MG63 (cell line): ENCODE measurements at regions not wholly inside any gene's neighbourhood (a gene's known extent, or its start where the extent isn't known, plus 50 kb on each side); places are given as distances from the start of the nearest gene placed in this dataset.
"Not testable (repeated sequence)": the region's sequence is repeated elsewhere in the genome, so short reads cannot be mapped to it uniquely, and the experiment has no call there.

ENCODE experiments used
- DNase-seq: peaks from one replicate; pipeline ENCODE4 v3.0.0-alpha.2; 2020
- H3K27me3 ChIP-seq: fragments of 250-450 bp; sonication (Bioruptor Pico); 2 replicates; pipeline ENCODE4 v1.5.1; 2020; ENCODE audit warnings: mild to moderate bottlenecking, moderate library complexity
- H3K36me3 ChIP-seq: fragments of 250-450 bp; sonication (Bioruptor Pico); 2 replicates; pipeline ENCODE4 v1.5.1; 2020; ENCODE audit warnings: mild to moderate bottlenecking, moderate library complexity
- H3K4me3 ChIP-seq: fragments of 250-450 bp; sonication (Bioruptor Pico); 2 replicates; pipeline ENCODE4 v1.5.1; 2020; ENCODE audit warnings: mild to moderate bottlenecking, moderate library complexity
- H3K9me3 ChIP-seq: fragments of 250-450 bp; sonication (Bioruptor Pico); 2 replicates; pipeline ENCODE4 v1.5.1; 2020; ENCODE audit warnings: mild to moderate bottlenecking, moderate library complexity

DNA sequence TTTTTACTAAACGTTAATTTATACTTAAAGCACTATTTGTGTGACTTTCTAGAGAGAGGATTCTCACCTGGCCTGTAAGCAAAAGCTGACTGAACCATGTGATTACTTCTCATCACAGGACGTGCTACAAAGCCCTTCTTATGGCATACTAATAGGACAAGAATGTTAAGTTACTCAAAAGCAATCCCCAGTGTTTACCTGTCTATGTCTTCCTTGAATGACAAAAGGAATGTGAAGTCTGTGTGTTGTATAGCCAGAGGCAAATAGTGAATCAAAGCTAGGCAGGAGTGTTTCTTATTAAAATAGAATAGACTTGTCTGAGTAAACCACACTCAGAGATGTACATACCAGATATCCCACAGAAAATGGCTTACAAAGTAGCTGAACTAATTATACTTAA, 1465.5 kb downstream of the SUCLG1 start:
- H3K4me3 ChIP-seq = no peak overlapping the region
- H3K36me3 ChIP-seq = no peaks in the 10 kb centered on the region
- DNase-seq = no peak
- H3K27me3 ChIP-seq = no peaks in the 10 kb centered on the region
- no peaks in the 10 kb centered on the region for H3K9me3 ChIP-seq

DNA sequence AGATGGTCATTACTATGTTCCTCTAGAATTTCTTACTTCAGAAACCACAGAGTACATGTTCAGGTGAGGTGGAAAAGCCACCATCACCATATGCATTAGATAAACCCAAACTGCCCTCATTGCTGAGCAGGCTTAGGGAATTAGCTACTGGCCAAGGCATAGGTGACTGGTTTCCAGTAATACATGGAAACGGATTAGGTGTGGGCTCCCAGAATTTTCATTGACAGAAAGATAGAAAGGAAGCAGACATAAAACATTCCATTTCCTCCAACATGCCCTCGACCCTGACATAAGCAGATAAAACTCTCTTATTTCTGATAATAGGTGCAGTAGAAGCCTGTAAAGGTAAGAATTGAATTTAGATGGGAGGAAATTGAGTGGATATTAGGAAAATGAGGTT, 1466.1 kb downstream of the SUCLG1 start:
- Histone ChIP-seq H3K9me3 (no peaks in the 10 kb centered on the region), H3K27me3 (no peaks in the 10 kb centered on the region), H3K4me3 (no peak overlapping the region), H3K36me3 (no peaks in the 10 kb centered on the region)
- DNase-seq = no peak

GRCh38 chr2:82987706-82988105, 1471.4 kb downstream of the SUCLG1 start:
- not testable (repeated sequence) for H3K9me3 ChIP-seq, H3K27me3 ChIP-seq, H3K4me3 ChIP-seq

DNA sequence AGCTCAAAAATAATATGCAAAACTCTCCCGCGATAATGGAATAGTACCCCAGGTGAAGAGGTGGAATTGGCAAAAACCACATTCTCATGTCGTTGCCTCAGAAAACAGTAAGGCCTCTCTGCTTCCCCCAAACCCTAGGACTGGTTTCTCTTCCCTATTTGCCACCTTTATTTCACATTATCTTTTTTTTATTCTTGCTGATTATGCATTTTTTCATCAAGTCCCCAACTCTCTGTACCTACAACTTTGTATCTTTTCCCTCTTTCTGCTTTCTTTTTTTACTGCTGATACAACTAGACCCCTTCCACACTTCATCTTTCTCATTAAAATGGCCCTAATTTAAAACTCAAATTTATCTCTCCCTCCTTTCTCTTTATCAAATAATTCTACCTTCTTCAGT, 1472.2 kb downstream of the SUCLG1 start:
- no peak for DNase-seq
- H3K4me3 ChIP-seq = no peak overlapping the region
- H3K9me3 ChIP-seq = no peaks in the 10 kb centered on the region
- no peaks in the 10 kb centered on the region for H3K27me3 ChIP-seq
- H3K36me3 ChIP-seq = no peaks in the 10 kb centered on the region

More at GRCh38 chr2:82987706-82988105, 1471.4 kb downstream of the SUCLG1 start:
- not testable (repeated sequence) for DNase-seq, H3K36me3 ChIP-seq

- Histone ChIP-seq H3K9me3 (no peaks in the 10 kb centered on the region), H3K36me3 (no peaks in the 10 kb centered on the region), H3K4me3 (no peak overlapping the region), H3K27me3 (no peaks in the 10 kb centered on the region)
- DNase-seq = no peak
Observed at GRCh38 chr2:82985572-82986197, 1473.4 kb downstream of the SUCLG1 start.

GRCh38 chr2:82968358-82968757, 1490.7 kb downstream of the SUCLG1 start:
- DNase-seq = no peak
- H3K4me3 ChIP-seq = no peak overlapping the region

GRCh38 chr2:82964341-82964740, 1494.7 kb downstream of the SUCLG1 start:
- no peaks in the 10 kb centered on the region for H3K27me3 ChIP-seq
- no peak for DNase-seq

More at GRCh38 chr2:82968358-82968757, 1490.7 kb downstream of the SUCLG1 start:
- Histone ChIP-seq H3K27me3 (no peaks in the 10 kb centered on the region), H3K36me3 (no peaks in the 10 kb centered on the region), H3K9me3 (no peaks in the 10 kb centered on the region)

GRCh38 chr2:82959727-82960126, 1499.4 kb downstream of the SUCLG1 start:
- no peaks in the 10 kb centered on the region for H3K36me3 ChIP-seq
- DNase-seq = no peak
- no peaks in the 10 kb centered on the region for H3K9me3 ChIP-seq
- H3K27me3 ChIP-seq = no peaks in the 10 kb centered on the region
- H3K4me3 ChIP-seq = no peak overlapping the region

More at GRCh38 chr2:82964341-82964740, 1494.7 kb downstream of the SUCLG1 start:
- no peak overlapping the region for H3K4me3 ChIP-seq
- no peaks in the 10 kb centered on the region for H3K9me3 ChIP-seq
- H3K36me3 ChIP-seq = no peaks in the 10 kb centered on the region

GRCh38 chr2:82954868-82955267, 1504.2 kb downstream of the SUCLG1 start:
- Histone ChIP-seq H3K27me3 (no peaks in the 10 kb centered on the region), H3K36me3 (no peaks in the 10 kb centered on the region), H3K9me3 (no peaks in the 10 kb centered on the region), H3K4me3 (no peak overlapping the region)
- no peak for DNase-seq

GRCh38 chr2:82939211-82939610, 1519.9 kb downstream of the SUCLG1 start:
- no peak for DNase-seq
- H3K9me3 ChIP-seq = no peaks in the 10 kb centered on the region
- no peaks in the 10 kb centered on the region for H3K36me3 ChIP-seq
- H3K4me3 ChIP-seq = no peak overlapping the region
- H3K27me3 ChIP-seq = no peaks in the 10 kb centered on the region

DNA sequence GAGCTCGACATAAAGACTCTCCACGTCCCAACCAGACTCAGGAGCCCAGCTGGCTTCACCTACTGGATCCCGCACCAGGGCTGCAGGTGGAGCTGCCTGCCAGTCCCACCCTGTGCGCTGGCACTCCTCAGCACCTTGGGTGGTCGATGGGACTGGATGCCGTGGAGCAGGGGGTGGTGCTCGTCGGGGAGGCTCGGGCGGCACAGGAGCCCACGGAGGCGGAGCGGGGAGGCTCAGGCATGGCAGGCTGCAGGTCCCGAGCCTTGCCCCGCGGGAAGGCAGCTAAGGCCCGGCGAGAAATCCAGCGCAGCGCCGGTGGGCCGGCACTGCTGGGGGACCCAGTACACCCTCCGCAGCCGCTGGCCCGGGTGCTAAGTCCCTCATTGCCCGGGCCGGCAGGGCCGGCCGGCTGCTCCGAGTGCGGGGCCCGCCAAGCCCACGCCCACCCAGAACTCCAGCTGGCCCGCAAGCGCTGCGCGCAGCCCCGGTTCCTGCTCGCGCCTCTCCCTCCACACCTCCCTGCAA, 1520.7 kb downstream of the SUCLG1 start:
- not testable (repeated sequence) for DNase-seq, H3K27me3 ChIP-seq, H3K36me3 ChIP-seq

DNA sequence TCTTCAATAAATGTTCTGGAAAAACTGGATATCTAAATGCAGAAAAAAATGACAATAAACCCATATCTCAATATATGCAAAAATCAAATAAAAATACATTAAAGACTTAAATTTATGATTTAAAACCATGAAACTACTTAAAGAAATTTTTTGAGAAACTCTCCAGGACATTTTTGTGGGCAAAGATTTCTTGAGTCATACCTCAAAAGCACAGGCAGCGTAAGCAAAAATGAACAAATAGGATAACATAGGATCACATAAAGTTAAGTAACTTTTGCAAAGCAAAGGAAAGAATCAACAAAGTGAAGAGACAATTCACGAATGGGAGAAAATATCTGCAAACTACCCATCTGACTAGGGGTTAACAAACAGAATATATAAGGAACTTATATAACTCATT, 1545.5 kb downstream of the SUCLG1 start:
- no peak overlapping the region for H3K4me3 ChIP-seq
- H3K36me3 ChIP-seq = no peaks in the 10 kb centered on the region
- no peaks in the 10 kb centered on the region for H3K9me3 ChIP-seq
- no peaks in the 10 kb centered on the region for H3K27me3 ChIP-seq
- no peak for DNase-seq

More for the DNA sequence above, 1520.7 kb downstream of the SUCLG1 start:
- not testable (repeated sequence) for H3K9me3 ChIP-seq, H3K4me3 ChIP-seq

DNA sequence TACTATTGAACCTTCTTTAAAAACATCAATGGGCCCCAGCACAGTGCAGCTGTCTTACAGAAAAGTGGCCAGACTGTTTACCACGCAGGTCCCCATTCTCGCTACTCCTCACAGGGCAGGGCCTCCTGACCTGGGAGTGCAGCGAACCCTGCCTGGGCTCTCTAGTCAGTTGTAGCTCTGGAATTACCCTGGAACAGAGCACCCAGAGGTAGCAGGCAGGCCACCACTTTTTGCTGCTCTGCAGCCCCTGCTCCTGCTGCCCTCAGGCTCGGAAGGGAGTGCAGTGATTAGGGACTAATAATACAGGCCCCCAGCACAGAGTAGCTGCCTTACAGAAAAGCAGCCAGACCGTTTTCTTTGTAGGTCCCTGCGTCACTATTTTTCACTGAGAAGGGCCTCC, 1563.0 kb downstream of the SUCLG1 start:
- no peak for DNase-seq
- H3K9me3 ChIP-seq = no peaks in the 10 kb centered on the region
- no peaks in the 10 kb centered on the region for H3K36me3 ChIP-seq
- no peaks in the 10 kb centered on the region for H3K27me3 ChIP-seq
- no peak overlapping the region for H3K4me3 ChIP-seq

GRCh38 chr2:82893190-82893589, 1565.9 kb downstream of the SUCLG1 start:
- H3K27me3 ChIP-seq = no peaks in the 10 kb centered on the region
- H3K9me3 ChIP-seq = no peaks in the 10 kb centered on the region
- no peak overlapping the region for H3K4me3 ChIP-seq
- H3K36me3 ChIP-seq = no peaks in the 10 kb centered on the region
- DNase-seq = no peak

DNA sequence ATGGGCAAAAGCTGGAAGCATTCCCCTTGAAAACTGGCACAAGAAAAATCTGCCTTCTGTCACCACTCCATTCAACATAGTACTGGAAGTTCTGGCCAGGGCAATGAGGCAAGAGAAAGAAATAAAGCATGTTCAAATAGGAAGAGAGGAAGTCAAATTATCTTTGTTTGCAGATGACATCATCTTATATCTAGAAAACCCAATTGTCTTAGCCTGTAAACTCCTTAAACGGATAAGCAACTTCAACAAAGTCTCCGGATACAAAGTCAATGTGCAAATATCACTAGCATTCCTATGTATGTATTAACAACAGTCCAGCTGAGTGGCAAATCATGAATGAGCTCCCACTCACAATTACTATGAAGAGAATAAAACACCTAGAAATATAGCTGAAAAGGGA, 1579.3 kb downstream of the SUCLG1 start:
- H3K36me3 ChIP-seq = no peaks in the 10 kb centered on the region
- no peaks in the 10 kb centered on the region for H3K27me3 ChIP-seq
- H3K4me3 ChIP-seq = no peak overlapping the region
- no peak for DNase-seq
- H3K9me3 ChIP-seq = no peaks in the 10 kb centered on the region

DNA sequence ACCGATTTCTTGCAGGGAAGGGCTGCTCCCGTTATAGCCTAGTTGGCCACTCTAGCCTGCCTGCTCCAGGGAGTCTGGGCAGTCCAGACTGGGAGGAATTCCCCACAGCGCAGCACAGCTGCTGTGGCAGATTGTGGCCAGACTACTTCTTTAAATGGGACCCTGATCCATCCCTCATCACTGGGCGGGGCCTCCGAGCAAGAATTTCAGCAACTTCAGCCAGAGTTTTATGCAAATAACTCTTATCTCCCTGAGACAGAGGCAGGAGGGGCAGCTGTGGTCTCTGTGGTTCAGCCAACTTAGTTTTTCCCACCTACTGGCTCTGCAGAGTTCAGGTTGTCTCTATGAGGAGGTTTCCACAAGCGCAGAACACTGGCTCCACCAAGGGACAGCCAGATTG, 1583.2 kb downstream of the SUCLG1 start:
- H3K36me3 ChIP-seq = no peaks in the 10 kb centered on the region
- H3K4me3 ChIP-seq = no peak overlapping the region
- DNase-seq = no peak
- H3K27me3 ChIP-seq = no peaks in the 10 kb centered on the region
- no peaks in the 10 kb centered on the region for H3K9me3 ChIP-seq

DNA sequence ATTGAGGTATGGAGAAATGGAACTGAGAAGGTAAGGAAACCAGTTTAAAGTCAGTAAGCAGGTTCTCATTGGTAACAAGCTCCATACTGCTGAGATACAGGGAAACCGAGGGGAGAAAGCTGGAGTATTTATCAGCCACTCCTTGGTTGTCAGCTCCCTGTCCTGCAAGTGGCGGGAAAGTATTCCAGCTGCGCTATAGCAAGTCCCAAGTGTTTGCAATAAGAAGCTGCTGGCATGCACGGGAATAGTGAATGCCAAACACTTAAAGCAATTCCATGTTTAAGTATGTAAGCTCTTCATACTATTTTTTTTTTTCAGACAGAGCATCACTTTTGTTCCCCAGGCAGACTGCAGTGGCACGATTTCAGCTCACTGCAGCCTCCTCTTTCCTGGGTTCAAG, 1601.1 kb downstream of the SUCLG1 start:
- H3K27me3 ChIP-seq = no peaks in the 10 kb centered on the region
- H3K36me3 ChIP-seq = no peaks in the 10 kb centered on the region
- H3K9me3 ChIP-seq = no peaks in the 10 kb centered on the region
- no peak overlapping the region for H3K4me3 ChIP-seq
- no peak for DNase-seq

DNA sequence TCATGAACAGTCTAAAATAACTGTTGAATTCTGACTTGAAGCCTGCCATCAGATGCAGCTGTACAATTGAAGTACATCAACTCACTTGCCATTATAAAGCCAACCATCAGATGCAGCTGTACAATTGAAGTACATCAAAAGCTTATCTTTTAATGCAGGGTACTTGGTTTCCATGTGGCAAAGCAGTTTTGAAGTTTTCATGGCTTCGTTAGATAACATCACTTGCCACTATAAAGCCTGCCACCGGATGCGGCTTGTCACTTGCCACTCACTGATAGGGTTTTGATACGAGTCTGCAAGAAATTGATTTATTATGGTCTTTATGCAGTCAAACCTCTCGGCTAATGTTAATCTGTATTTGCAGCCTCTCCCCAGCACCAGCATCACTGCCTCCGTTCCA, 1605.8 kb downstream of the SUCLG1 start:
- no peaks in the 10 kb centered on the region for H3K27me3 ChIP-seq
- no peak for DNase-seq
- H3K36me3 ChIP-seq = no peaks in the 10 kb centered on the region
- H3K4me3 ChIP-seq = no peak overlapping the region
- no peaks in the 10 kb centered on the region for H3K9me3 ChIP-seq
